ENCODE measurements at regions not wholly inside any gene's neighbourhood (a gene's known extent, or its start where the extent isn't known, plus 50 kb on each side); places are given as distances from the start of the nearest gene placed in this dataset.

DNA sequence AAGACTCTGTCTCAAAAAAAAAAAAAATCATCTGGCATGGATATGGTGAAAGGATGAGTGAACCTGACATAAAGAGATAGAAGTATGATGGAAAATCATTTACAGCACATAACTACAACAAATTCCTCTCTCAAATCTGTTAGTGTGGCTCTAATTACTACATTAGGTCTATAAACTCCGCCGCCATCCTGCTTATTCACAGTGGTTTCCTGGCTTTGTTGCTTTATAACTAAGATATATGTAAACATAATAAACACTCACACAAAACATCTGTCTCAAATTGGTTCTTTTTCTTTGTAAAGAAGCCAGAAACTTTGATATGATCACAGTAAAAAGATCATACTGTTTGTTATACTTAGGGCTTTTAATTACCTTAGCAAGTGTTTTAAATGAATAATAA lies 412.6 kb upstream of the FAM98A start:
- H3K27me3 ChIP-seq (ENCODE audit: control insufficient read depth in 1 of 2, insufficient read depth in 2 of 2, low read length in 1 of 2): no peaks in the 10 kb centered on the region
- H3K9me3 ChIP-seq (ENCODE audit: control insufficient read depth, low read length): no peaks in the 10 kb centered on the region
- no peaks in the 10 kb centered on the region for H3K4me1 ChIP-seq (ENCODE audit: control insufficient read depth in 1 of 2, insufficient read depth in 2 of 2, low read length in 2 of 2)
- 91 to 92% methylated on average over 2 of the region's 2 CpGs for WGBS, 2 donors
- intact Hi-C loops (cut with DNase I): no loop called here
- H3K27ac ChIP-seq (ENCODE audit: low read depth in 1 of 2, low read length in 2 of 2): no peak overlapping the region
- DNase-seq: no peak
- ATAC-seq (ENCODE audit: low FRiP score): no peak
- no peaks in the 10 kb centered on the region for H3K36me3 ChIP-seq (ENCODE audit: control insufficient read depth in 1 of 2, insufficient read depth in 2 of 2, low read length in 1 of 2)
- no peak overlapping the region for H3K4me3 ChIP-seq (ENCODE audit: low read length in 2 of 2)

DNA sequence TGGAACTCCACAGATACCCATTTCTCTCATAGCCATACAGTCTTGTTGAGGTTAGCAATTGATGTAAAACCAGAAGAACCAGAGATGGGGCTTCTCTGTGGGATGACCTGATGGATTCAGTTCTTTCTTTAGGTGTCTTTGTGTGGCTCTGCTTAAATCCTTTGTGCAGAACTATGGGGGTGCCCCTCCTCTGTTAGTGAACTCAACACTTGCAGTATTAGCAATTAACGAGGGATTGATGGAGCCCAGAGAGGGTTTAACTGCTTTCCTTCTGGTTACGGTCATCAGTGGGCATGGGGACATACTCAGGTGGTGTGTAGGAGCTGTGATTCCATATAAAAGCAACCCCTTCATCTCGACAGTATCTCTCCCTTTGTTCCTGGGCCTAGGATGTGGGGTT lies 406.8 kb upstream of the FAM98A start:
- WGBS, 2 donors: 83 to 89% methylated on average over 3 of the region's 3 CpGs
- DNase-seq (no peak), ATAC-seq (ENCODE audit: low FRiP score) (no peak)
- Histone ChIP-seq H3K27ac (ENCODE audit: low read depth in 1 of 2, low read length in 2 of 2) (no peak overlapping the region), H3K4me1 (ENCODE audit: control insufficient read depth in 1 of 2, insufficient read depth in 2 of 2, low read length in 2 of 2) (no peaks in the 10 kb centered on the region), H3K4me3 (ENCODE audit: low read length in 2 of 2) (no peak overlapping the region), H3K36me3 (ENCODE audit: control insufficient read depth in 1 of 2, insufficient read depth in 2 of 2, low read length in 1 of 2) (no peaks in the 10 kb centered on the region), H3K9me3 (ENCODE audit: control insufficient read depth, low read length) (peaks cover 2% of the 10 kb centered on the region), H3K27me3 (ENCODE audit: control insufficient read depth in 1 of 2, insufficient read depth in 2 of 2, low read length in 1 of 2) (no peaks in the 10 kb centered on the region)
- intact Hi-C loops (cut with DNase I): no loop called here

DNA sequence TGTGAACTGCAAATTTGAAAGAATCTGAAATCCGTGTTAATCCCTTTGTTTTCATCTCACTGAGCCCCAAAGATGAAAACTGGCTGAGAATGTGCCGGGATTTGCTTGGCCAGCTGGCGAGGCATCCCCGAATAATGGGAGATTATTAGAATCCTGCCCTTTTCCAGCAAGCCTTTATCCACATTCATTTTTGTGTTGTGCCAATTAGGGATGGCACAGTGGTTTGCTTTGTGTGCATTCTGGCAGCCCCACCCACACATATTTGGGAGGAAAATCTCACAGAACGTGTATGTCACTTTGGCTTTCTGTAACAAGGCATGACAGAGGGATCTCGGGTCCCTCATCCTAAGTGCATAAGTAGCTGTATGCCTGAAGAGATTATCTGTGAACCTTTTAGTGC lies 405.8 kb upstream of the FAM98A start:
- Histone ChIP-seq H3K27me3 (ENCODE audit: control insufficient read depth in 1 of 2, insufficient read depth in 2 of 2, low read length in 1 of 2) (no peaks in the 10 kb centered on the region), H3K9me3 (ENCODE audit: control insufficient read depth, low read length) (peaks cover 2% of the 10 kb centered on the region), H3K4me1 (ENCODE audit: control insufficient read depth in 1 of 2, insufficient read depth in 2 of 2, low read length in 2 of 2) (no peaks in the 10 kb centered on the region), H3K36me3 (ENCODE audit: control insufficient read depth in 1 of 2, insufficient read depth in 2 of 2, low read length in 1 of 2) (no peaks in the 10 kb centered on the region), H3K4me3 (ENCODE audit: low read length in 2 of 2) (no peak overlapping the region), H3K27ac (ENCODE audit: low read depth in 1 of 2, low read length in 2 of 2) (no peak overlapping the region)
- 70 to 73% methylated on average over 6 of the region's 6 CpGs for WGBS, 2 donors
- DNase-seq (no peak), ATAC-seq (ENCODE audit: low FRiP score) (no peak)
- intact Hi-C loops (cut with DNase I): no loop called here

DNA sequence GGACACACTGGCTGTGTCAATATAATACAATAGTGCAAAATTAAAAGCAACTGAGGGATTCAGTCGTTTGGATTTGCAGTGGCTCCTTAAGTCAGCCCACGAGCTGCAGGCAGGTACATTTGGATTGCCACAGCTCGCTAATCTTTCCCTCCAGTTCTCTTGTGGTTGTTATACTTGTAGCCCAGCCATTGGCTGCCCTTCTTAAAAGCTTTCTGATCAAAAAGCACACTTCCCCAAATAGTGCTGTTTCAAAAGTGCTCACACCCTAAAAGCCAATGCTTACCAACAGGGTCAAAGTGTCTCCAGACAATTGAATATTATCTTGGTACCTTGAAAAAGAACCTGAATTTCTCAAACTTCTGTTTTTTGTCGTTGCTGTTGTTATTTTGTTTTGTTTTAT lies 404.7 kb upstream of the FAM98A start:
- H3K4me3 ChIP-seq (ENCODE audit: low read length in 2 of 2): no peak overlapping the region
- peaks cover 2% of the 10 kb centered on the region for H3K9me3 ChIP-seq (ENCODE audit: control insufficient read depth, low read length)
- ATAC-seq (ENCODE audit: low FRiP score) (no peak), DNase-seq (no peak)
- H3K27me3 ChIP-seq (ENCODE audit: control insufficient read depth in 1 of 2, insufficient read depth in 2 of 2, low read length in 1 of 2): no peaks in the 10 kb centered on the region
- H3K4me1 ChIP-seq (ENCODE audit: control insufficient read depth in 1 of 2, insufficient read depth in 2 of 2, low read length in 2 of 2): no peaks in the 10 kb centered on the region
- H3K27ac ChIP-seq (ENCODE audit: low read depth in 1 of 2, low read length in 2 of 2): no peak overlapping the region
- no peaks in the 10 kb centered on the region for H3K36me3 ChIP-seq (ENCODE audit: control insufficient read depth in 1 of 2, insufficient read depth in 2 of 2, low read length in 1 of 2)
- WGBS, 2 donors: 57 to 61% methylated on average over 4 of the region's 4 CpGs
- intact Hi-C loops (cut with DNase I): no loop called here

DNA sequence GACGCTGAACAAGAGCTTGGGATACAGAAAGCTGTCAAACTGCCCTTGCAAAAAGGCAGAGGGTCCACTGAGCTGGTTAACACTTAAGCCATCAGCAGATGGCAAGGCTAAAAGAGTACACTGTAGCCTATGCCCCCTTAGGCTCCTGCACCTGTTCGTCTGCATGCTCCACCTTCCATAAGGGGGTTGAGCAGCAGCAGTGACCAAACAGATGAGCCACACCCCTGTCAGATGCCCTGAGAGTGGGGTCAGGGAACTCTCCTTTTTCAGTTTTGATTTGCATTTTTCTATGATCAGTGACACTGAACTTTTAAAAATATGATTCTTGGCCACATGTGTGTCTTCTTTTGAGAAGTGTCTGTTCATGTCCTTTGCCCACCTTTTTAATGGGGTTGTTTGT lies 402.5 kb upstream of the FAM98A start:
- ATAC-seq (ENCODE audit: low FRiP score) (no peak), DNase-seq (no peak)
- no peak overlapping the region for H3K4me3 ChIP-seq (ENCODE audit: low read length in 2 of 2)
- no peaks in the 10 kb centered on the region for H3K4me1 ChIP-seq (ENCODE audit: control insufficient read depth in 1 of 2, insufficient read depth in 2 of 2, low read length in 2 of 2)
- intact Hi-C loops (cut with DNase I): no loop called here
- H3K36me3 ChIP-seq (ENCODE audit: control insufficient read depth in 1 of 2, insufficient read depth in 2 of 2, low read length in 1 of 2): no peaks in the 10 kb centered on the region
- 80 to 82% methylated on average over 2 of the region's 2 CpGs for WGBS, 2 donors
- no peaks in the 10 kb centered on the region for H3K27me3 ChIP-seq (ENCODE audit: control insufficient read depth in 1 of 2, insufficient read depth in 2 of 2, low read length in 1 of 2)
- H3K9me3 ChIP-seq (ENCODE audit: control insufficient read depth, low read length): peaks cover 9% of the 10 kb centered on the region
- no peak overlapping the region for H3K27ac ChIP-seq (ENCODE audit: low read depth in 1 of 2, low read length in 2 of 2)

DNA sequence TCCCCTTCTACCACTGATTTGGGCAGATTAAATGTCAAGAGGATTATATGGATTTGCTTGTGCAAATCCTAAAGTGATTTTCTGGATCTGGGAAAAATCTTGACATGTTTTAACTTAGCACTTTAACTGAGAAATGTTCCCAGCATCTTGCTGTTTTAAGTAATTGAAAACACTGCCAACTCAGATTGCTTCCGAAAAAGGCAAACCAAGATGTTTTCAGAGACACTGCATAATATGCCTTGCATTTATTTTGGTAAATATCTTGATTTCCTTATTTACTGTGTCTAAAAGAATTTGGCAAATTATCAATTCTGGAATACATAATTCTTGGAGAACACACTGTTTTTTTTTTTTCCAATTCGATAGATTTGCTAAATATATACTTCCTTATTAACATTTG lies 385.0 kb upstream of the FAM98A start:
- no peaks in the 10 kb centered on the region for H3K27me3 ChIP-seq (ENCODE audit: control insufficient read depth in 1 of 2, insufficient read depth in 2 of 2, low read length in 1 of 2)
- H3K4me1 ChIP-seq (ENCODE audit: control insufficient read depth in 1 of 2, insufficient read depth in 2 of 2, low read length in 2 of 2): no peaks in the 10 kb centered on the region
- WGBS, 2 donors: 13% methylated on average over 2 of the region's 2 CpGs
- H3K36me3 ChIP-seq (ENCODE audit: control insufficient read depth in 1 of 2, insufficient read depth in 2 of 2, low read length in 1 of 2): no peaks in the 10 kb centered on the region
- no peak overlapping the region for H3K27ac ChIP-seq (ENCODE audit: low read depth in 1 of 2, low read length in 2 of 2)
- no peak overlapping the region for H3K4me3 ChIP-seq (ENCODE audit: low read length in 2 of 2)
- DNase-seq (no peak), ATAC-seq (ENCODE audit: low FRiP score) (no peak)
- no peaks in the 10 kb centered on the region for H3K9me3 ChIP-seq (ENCODE audit: control insufficient read depth, low read length)
- intact Hi-C loops (cut with DNase I): no loop called here

DNA sequence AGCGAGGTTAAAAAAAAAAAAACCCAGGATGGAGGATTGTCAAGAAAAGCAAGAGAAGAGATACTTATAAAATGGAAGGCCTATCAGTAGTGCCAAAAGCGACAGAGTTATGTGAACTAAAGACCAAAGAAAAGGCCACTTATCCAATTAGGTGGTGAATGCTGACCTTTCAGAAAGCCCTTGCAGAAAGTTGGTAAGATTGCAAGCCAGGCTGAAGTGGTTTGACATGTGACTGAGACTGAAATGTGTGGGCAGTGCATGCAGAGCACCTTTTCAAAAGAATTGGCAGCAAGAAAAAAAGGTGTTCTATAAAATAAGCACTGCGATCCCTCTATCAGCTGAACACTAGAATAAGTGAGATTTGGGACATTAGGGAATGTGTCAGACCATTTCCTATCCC lies 379.4 kb upstream of the FAM98A start:
- H3K4me3 ChIP-seq (ENCODE audit: low read length in 2 of 2): no peak overlapping the region
- H3K27me3 ChIP-seq (ENCODE audit: control insufficient read depth in 1 of 2, insufficient read depth in 2 of 2, low read length in 1 of 2): no peaks in the 10 kb centered on the region
- 49 to 84% methylated on average over 3 of the region's 3 CpGs for WGBS, 2 donors
- intact Hi-C loops (cut with DNase I): no loop called here
- no peaks in the 10 kb centered on the region for H3K36me3 ChIP-seq (ENCODE audit: control insufficient read depth in 1 of 2, insufficient read depth in 2 of 2, low read length in 1 of 2)
- no peak overlapping the region for H3K27ac ChIP-seq (ENCODE audit: low read depth in 1 of 2, low read length in 2 of 2)
- no peaks in the 10 kb centered on the region for H3K4me1 ChIP-seq (ENCODE audit: control insufficient read depth in 1 of 2, insufficient read depth in 2 of 2, low read length in 2 of 2)
- no peaks in the 10 kb centered on the region for H3K9me3 ChIP-seq (ENCODE audit: control insufficient read depth, low read length)
- no peak for DNase-seq
- ATAC-seq (ENCODE audit: low FRiP score): no peak

DNA sequence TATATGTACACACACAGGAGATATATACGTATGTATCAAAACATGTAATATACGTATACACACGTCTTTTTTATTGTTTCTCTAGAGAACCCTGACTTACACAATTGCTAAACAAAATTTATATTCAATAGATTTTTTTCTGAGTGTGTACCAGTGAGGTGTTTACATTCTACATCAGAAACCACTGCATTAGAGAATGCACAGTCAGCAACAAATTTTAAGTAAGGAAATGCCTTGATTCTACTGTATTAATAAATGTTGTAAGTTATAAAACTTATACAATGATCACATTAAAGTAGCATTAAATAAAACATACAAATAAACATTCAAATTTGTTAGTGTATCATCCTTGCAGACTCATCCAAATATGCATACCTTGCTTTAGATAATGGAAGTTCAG lies 376.4 kb upstream of the FAM98A start:
- Histone ChIP-seq H3K36me3 (ENCODE audit: control insufficient read depth in 1 of 2, insufficient read depth in 2 of 2, low read length in 1 of 2) (no peaks in the 10 kb centered on the region), H3K27ac (ENCODE audit: low read depth in 1 of 2, low read length in 2 of 2) (no peak overlapping the region), H3K4me1 (ENCODE audit: control insufficient read depth in 1 of 2, insufficient read depth in 2 of 2, low read length in 2 of 2) (no peaks in the 10 kb centered on the region), H3K9me3 (ENCODE audit: control insufficient read depth, low read length) (no peaks in the 10 kb centered on the region), H3K4me3 (ENCODE audit: low read length in 2 of 2) (no peak overlapping the region), H3K27me3 (ENCODE audit: control insufficient read depth in 1 of 2, insufficient read depth in 2 of 2, low read length in 1 of 2) (no peaks in the 10 kb centered on the region)
- 75 to 94% methylated on average over 3 of the region's 3 CpGs for WGBS, 2 donors
- intact Hi-C loops (cut with DNase I): no loop called here
- DNase-seq (no peak), ATAC-seq (ENCODE audit: low FRiP score) (no peak)

DNA sequence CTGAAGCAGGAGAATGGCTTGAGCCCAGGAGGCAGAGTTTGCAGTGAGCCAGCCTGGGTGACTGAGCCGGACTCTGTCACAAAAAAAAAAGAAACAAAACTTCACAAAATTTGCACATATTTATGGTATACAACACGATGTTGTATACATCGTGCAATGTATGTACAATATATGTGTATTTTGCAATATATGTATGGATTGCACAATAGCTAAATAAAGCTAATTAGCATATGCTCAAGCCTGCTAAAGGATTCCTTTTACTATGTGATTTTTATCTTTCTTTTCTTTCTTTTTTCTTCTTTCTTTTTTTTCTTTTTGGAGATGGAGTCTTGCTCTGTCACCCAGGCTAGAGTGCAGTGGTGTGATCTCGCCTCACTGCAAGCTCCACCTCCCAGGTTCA lies 368.0 kb upstream of the FAM98A start:
- ATAC-seq (ENCODE audit: low FRiP score): no peak

More for the DNA sequence above, 368.0 kb upstream of the FAM98A start:
- 87 to 88% methylated on average over 4 of the region's 4 CpGs for WGBS, 2 donors
- no peaks in the 10 kb centered on the region for H3K4me1 ChIP-seq (ENCODE audit: control insufficient read depth in 1 of 2, insufficient read depth in 2 of 2, low read length in 2 of 2)
- no peak for DNase-seq
- H3K27me3 ChIP-seq (ENCODE audit: control insufficient read depth in 1 of 2, insufficient read depth in 2 of 2, low read length in 1 of 2): no peaks in the 10 kb centered on the region
- H3K36me3 ChIP-seq (ENCODE audit: control insufficient read depth in 1 of 2, insufficient read depth in 2 of 2, low read length in 1 of 2): no peaks in the 10 kb centered on the region
- H3K4me3 ChIP-seq (ENCODE audit: low read length in 2 of 2): no peak overlapping the region
- no peaks in the 10 kb centered on the region for H3K9me3 ChIP-seq (ENCODE audit: control insufficient read depth, low read length)
- H3K27ac ChIP-seq (ENCODE audit: low read depth in 1 of 2, low read length in 2 of 2): no peak overlapping the region
- intact Hi-C loops (cut with DNase I): no loop called here

All from aorta (tissue), 5 donors.